GM12865 (cell line): ENCODE measurements at regions not wholly inside any gene's neighbourhood (a gene's known extent, or its start where the extent isn't known, plus 50 kb on each side); places are given as distances from the start of the nearest gene placed in this dataset.
"Not testable (repeated sequence)": the region's sequence is repeated elsewhere in the genome, so short reads cannot be mapped to it uniquely, and the experiment has no call there.

ENCODE experiments used
- DNase-seq: peaks from one replicate; pipeline ENCODE4 v3.0.0; 2010; ENCODE audit warnings: low read depth
- H3K4me3 ChIP-seq: 2 replicates; pipeline ENCODE4 v1.5.1; 2011; ENCODE audit warnings: mild to moderate bottlenecking, low read depth, low read length, control low read depth
- TF ChIP-seq, protein P1 (sequence below): IDR thresholded peaks from 2 replicates; pipeline ENCODE4 v1.5.1; 2011; ENCODE audit warnings: low read length, control low read depth, low read depth, inconsistent platforms; ENCODE audit not compliant: insufficient read depth; ENCODE audit errors: missing control alignments

DNA sequence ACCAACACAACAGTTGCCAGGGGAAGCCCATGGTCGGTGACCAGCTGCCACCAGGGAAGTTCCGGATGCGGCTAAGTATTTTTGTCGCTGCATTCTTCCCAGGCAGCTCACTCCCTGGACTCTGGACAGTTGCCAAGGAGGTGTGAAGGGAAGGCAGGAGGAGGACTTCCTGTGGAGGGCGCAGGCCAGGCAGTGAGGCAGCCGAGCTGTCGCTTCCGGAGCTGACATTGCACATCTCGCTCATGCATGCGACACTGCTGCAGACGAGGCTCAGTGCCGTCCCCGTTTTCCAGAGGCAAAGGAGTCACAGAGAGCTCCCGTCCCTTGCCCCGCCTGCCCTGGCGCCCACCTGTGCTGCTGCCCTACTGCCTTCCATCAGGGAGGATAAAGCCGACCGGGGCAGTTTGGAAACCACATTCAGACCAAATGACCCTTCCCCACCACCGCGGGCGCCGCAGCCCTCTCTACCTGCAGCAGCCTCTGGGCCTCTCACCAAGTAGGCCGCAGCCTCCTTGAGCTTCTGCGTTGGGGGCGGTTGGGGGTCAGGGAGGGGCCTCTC lies 81.4 kb downstream of the NENF start:
- TF ChIP-seq, protein P1, sequence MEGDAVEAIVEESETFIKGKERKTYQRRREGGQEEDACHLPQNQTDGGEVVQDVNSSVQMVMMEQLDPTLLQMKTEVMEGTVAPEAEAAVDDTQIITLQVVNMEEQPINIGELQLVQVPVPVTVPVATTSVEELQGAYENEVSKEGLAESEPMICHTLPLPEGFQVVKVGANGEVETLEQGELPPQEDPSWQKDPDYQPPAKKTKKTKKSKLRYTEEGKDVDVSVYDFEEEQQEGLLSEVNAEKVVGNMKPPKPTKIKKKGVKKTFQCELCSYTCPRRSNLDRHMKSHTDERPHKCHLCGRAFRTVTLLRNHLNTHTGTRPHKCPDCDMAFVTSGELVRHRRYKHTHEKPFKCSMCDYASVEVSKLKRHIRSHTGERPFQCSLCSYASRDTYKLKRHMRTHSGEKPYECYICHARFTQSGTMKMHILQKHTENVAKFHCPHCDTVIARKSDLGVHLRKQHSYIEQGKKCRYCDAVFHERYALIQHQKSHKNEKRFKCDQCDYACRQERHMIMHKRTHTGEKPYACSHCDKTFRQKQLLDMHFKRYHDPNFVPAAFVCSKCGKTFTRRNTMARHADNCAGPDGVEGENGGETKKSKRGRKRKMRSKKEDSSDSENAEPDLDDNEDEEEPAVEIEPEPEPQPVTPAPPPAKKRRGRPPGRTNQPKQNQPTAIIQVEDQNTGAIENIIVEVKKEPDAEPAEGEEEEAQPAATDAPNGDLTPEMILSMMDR, result no peak
- no peak overlapping the region for H3K4me3 ChIP-seq
- peak; percentile 32 for DNase-seq

DNA sequence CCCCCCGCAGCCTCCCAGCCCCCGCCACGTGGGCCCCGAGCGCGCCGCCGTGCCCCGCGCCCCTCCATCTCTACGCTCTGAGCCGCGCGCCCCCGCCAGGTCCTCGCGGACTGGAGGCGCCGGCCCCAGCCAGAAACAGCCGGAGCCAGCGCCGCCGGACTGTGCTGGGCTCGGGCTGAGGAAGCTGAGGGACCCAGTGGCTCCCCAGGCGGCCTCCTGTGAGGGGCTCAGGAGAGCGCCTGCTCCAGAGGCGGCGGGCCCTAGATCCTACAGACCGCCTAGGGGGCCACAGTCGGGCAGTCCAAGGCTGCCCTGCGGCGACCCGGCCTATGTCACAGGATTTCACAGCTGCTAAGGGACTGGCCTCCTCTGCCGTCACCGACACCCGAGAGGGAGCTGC lies 82.1 kb downstream of the NENF start:
- H3K4me3 ChIP-seq, result no peak overlapping the region
- TF ChIP-seq, protein P1, result no peak
- DNase-seq, result no peak

DNA sequence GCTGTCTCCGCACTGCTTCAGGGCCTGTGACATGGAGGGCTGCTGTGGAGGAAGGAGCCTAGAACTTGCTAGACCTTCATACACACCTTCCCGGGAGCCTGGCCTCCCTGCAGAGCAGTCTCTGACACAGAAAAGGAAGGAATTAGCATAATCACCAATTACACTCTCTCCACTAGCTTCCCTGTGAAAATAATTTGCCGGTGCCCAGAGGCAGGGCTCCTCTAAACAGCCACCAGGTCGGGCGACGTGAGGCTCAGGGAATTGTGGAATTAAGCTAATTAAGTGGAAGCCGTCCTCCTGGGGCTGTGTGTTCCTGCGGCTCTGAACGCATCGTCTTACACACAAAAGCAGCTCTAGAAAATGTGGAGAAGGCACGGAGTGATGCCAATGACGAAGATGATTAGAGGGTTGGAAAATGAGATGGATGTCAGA lies 82.6 kb downstream of the NENF start:
- TF ChIP-seq, protein P1, result no peak
- no peak overlapping the region for H3K4me3 ChIP-seq
- DNase-seq, result no peak

DNA sequence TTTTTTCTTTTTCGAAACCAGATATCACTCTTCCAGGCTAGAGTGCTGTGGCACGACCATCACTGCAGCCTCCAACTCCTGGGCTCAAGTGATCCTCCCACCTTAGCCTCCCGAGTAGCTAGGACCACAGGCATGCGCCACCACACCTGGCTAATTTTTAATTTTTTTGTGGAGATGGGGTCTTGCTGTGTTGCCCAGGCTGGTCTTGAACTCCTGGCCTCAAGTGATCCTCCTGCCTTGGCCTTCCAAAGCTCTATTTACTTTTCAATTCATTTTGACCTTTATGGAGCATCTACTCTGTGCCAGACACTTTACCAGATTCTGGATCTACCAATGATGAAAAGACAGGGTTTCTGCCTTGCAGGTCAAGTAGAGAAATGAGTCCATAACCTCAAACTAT lies 83.3 kb downstream of the NENF start:
- DNase-seq, H3K4me3 ChIP-seq: not testable (repeated sequence)

DNA sequence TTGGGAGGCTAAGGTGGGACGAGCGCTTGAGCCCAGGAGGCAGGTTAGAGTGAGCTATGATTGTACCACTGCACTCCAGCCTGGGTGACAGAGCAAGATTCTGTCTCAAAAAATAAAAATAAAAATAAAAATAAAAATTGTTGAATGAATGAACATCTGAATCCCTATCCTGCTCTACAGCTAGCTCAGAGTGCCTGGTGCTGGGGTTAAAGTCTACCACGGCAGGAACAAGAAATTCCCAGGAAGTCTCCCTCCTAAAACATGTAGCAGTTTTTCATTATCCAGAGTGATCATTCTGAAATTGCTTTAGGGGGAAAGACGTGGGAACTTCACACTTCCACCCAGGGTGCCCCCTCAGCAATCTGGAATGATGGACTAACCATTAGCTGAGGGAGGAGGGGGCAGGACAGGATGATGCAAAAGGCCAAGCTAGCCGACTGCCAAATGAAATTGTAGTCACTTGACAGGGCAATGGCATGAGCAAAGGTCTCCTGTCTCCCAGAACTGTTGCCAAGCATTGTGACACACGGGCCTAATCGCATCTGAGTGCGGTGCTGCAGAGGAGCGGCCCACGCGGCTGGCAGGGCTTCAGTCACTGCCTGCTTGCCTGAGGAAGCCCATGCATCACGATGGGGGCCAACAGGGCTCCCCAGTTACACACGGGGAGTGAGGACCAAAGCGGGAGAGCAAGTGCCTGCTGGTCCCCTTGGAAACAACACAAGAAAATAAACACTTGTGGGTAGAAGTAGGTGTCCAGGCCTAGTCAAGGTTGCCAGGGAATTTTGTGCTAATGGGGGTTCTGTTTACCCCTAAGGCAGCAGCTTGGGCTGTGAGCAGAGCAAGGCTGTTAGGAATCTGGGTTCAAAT lies 85.7 kb downstream of the NENF start:
- no peak for DNase-seq
- no peak overlapping the region for H3K4me3 ChIP-seq
- TF ChIP-seq, protein P1, result no peak

DNA sequence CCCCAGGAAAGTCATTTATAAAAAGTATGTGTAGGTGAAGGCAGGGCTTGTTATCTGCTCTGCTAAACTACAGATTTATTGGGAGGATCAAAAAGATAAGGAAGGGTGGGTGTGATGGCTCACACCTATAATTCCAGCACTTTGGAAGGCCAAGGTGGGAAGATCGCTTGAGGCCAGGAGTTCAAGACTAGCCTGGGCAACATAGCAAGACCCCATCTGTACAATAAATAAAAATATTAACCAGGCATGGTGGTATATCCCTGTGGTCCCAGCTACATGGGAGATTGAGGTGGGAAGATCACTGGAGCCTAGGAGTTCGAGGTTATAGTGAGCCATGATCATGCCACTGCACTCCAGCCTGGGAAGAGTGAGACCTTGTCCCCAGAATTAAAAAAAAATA lies 86.4 kb downstream of the NENF start:
- H3K4me3 ChIP-seq, result no peak overlapping the region
- DNase-seq, result no peak
- TF ChIP-seq, protein P1, result no peak

DNA sequence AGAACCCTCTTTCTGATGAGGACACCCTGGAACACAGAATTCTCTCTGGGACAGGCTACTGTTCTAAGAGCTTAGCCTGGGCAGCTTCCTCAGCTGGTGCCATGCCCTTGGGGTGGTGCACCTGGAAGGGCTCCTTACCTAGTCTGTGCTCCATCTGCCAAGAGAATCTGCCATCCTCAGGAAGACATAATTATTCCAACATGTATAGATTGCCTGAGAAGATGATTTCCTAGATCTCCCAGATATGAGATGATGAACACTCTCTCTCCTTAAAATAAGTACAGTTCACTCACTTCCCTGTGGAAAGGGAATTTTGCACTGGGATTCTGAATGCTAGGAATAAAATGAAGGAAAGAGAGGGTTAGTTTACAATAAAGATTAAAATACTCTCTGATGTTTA lies 87.6 kb downstream of the NENF start:
- TF ChIP-seq, protein P1, result no peak
- H3K4me3 ChIP-seq, result no peak overlapping the region
- no peak for DNase-seq
